Body of pancreas (tissue), 4 donors: ENCODE measurements at regions not wholly inside any gene's neighbourhood (a gene's known extent, or its start where the extent isn't known, plus 50 kb on each side); places are given as distances from the start of the nearest gene placed in this dataset.

Experiments
- POLR2A ChIP-seq, 3 donors: fragments of 450-650 bp; IDR thresholded peaks; one replicate each; pipeline ENCODE4 v1.6.1; 2016; ENCODE audit warnings: antibody characterized with exemption in 3 of 3, mild to moderate bottlenecking in 2 of 3
- TF ChIP-seq, protein P1 (sequence below), 7 experiments: fragments of 450-650 bp in 4 of 7; fragments of 200-600 bp in 3 of 7; sonication (generic) in 3 of 7; IDR thresholded peaks; one replicate each; pipeline ENCODE4 v1.5.1; 2016 to 2019; ENCODE audit warnings: antibody characterized with exemption in 7 of 7

DNA sequence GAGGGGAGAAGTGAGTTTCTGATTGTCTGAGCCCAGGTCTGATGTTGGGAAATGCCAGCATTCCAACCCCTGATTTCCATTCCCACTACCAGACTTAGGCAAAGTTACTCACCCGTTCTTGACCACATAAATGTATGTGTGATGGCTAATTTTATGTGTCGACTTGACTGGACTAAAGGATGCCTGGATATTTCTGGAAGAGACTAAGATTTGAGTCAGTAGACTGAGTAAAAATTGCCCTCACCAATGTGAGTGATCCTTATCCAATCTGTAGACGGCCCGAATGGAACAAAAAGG lies 95.8 kb upstream of the TAB2 start:
- TF ChIP-seq, protein P1, sequence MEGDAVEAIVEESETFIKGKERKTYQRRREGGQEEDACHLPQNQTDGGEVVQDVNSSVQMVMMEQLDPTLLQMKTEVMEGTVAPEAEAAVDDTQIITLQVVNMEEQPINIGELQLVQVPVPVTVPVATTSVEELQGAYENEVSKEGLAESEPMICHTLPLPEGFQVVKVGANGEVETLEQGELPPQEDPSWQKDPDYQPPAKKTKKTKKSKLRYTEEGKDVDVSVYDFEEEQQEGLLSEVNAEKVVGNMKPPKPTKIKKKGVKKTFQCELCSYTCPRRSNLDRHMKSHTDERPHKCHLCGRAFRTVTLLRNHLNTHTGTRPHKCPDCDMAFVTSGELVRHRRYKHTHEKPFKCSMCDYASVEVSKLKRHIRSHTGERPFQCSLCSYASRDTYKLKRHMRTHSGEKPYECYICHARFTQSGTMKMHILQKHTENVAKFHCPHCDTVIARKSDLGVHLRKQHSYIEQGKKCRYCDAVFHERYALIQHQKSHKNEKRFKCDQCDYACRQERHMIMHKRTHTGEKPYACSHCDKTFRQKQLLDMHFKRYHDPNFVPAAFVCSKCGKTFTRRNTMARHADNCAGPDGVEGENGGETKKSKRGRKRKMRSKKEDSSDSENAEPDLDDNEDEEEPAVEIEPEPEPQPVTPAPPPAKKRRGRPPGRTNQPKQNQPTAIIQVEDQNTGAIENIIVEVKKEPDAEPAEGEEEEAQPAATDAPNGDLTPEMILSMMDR (IDR thresholded peaks at IDR 0.05), result no peak
- TF ChIP-seq POLR2A (IDR thresholded peaks at IDR 0.05), result no peak
